GM12892 (cell line): ENCODE measurements at regions not wholly inside any gene's neighbourhood (a gene's known extent, or its start where the extent isn't known, plus 50 kb on each side); places are given as distances from the start of the nearest gene placed in this dataset.

Experiments
- POLR2A ChIP-seq: IDR thresholded peaks from 2 replicates; pipeline ENCODE4 v1.6.1; 2011; ENCODE audit warnings: low read depth, low read length, control low read depth
- POLR2AphosphoS5 ChIP-seq: IDR thresholded peaks from 2 replicates; pipeline ENCODE4 v1.6.1; 2011; ENCODE audit warnings: low read depth, low read length, control low read depth
- TAF1 ChIP-seq: IDR thresholded peaks from 2 replicates; pipeline ENCODE4 v1.6.1; 2011; ENCODE audit warnings: low read depth, mild to moderate bottlenecking, control low read depth, low read length, borderline replicate concordance

- TF ChIP-seq POLR2AphosphoS5 (no peak), TAF1 (no peak), POLR2A (no peak)
These were observed 210.3 kb downstream of the GLI2 start for GRCh38 chr2:120945832-120946499.
